ENCODE measurements at regions not wholly inside any gene's neighbourhood (a gene's known extent, or its start where the extent isn't known, plus 50 kb on each side); places are given as distances from the start of the nearest gene placed in this dataset.
A peak's percentile ranks its signal among the peaks of the same experiment; 100 is the strongest.
"Not testable (repeated sequence)": the region's sequence is repeated elsewhere in the genome, so short reads cannot be mapped to it uniquely, and the experiment has no call there.

GRCh38 chr1:761791-762190, 75.3 kb upstream of the OR4F16 start:
- DNase-seq (ENCODE audit: low spot score), result not testable (repeated sequence)

- not testable (repeated sequence) for DNase-seq (ENCODE audit: low spot score)
Measured at GRCh38 chr1:771449-771848, 85.0 kb upstream of the OR4F16 start.

- DNase-seq (ENCODE audit: low spot score), result not testable (repeated sequence)
Measured at GRCh38 chr1:777480-778180, 91.2 kb upstream of the OR4F16 start.

GRCh38 chr1:778451-779278, 92.2 kb upstream of the OR4F16 start:
- peak; percentile 95 for DNase-seq (ENCODE audit: low spot score)

- DNase-seq (ENCODE audit: low spot score), result not testable (repeated sequence)
Measured at GRCh38 chr1:779621-780020, 93.2 kb upstream of the OR4F16 start.

GRCh38 chr1:788835-789234, 102.4 kb upstream of the OR4F16 start:
- no peak for DNase-seq (ENCODE audit: low spot score)

GRCh38 chr1:789606-790005, 103.2 kb upstream of the OR4F16 start:
- not testable (repeated sequence) for DNase-seq (ENCODE audit: low spot score)

GRCh38 chr1:790388-790930, 104.0 kb upstream of the OR4F16 start:
- DNase-seq (ENCODE audit: low spot score), result not testable (repeated sequence)

GRCh38 chr1:794310-794709, 107.9 kb upstream of the OR4F16 start:
- not testable (repeated sequence) for DNase-seq (ENCODE audit: low spot score)

- not testable (repeated sequence) for DNase-seq (ENCODE audit: low spot score)
Measured at GRCh38 chr1:794918-795584, 108.6 kb upstream of the OR4F16 start.

- not testable (repeated sequence) for DNase-seq (ENCODE audit: low spot score)
Measured at GRCh38 chr1:797649-798048, 111.2 kb upstream of the OR4F16 start.

GRCh38 chr1:800397-800796, 113.9 kb upstream of the OR4F16 start:
- DNase-seq (ENCODE audit: low spot score), result not testable (repeated sequence)

GRCh38 chr1:804378-805115, 118.1 kb upstream of the OR4F16 start:
- DNase-seq (ENCODE audit: low spot score), result not testable (repeated sequence)

- DNase-seq (ENCODE audit: low spot score), result not testable (repeated sequence)
Measured at GRCh38 chr1:805310-805709, 118.4 kb upstream of the SAMD11 start.

- DNase-seq (ENCODE audit: low spot score), result not testable (repeated sequence)
Measured at GRCh38 chr1:807066-807465, 116.7 kb upstream of the SAMD11 start.

GRCh38 chr1:807699-808390, 115.9 kb upstream of the SAMD11 start:
- not testable (repeated sequence) for DNase-seq (ENCODE audit: low spot score)

GRCh38 chr1:810949-811348, 112.8 kb upstream of the SAMD11 start:
- not testable (repeated sequence) for DNase-seq (ENCODE audit: low spot score)

GRCh38 chr1:812535-813127, 111.1 kb upstream of the SAMD11 start:
- not testable (repeated sequence) for DNase-seq (ENCODE audit: low spot score)

GRCh38 chr1:814543-814942, 109.2 kb upstream of the SAMD11 start:
- DNase-seq (ENCODE audit: low spot score), result not testable (repeated sequence)
